Right ventricle myocardium inferior (tissue), 1 donor: ENCODE measurements at regions not wholly inside any gene's neighbourhood (a gene's known extent, or its start where the extent isn't known, plus 50 kb on each side); places are given as distances from the start of the nearest gene placed in this dataset.
"Not testable (repeated sequence)": the region's sequence is repeated elsewhere in the genome, so short reads cannot be mapped to it uniquely, and the experiment has no call there.

Source experiments
- ATAC-seq: fragments of 200-7000 bp; cut with Tn5 transposase; one replicate; pipeline ENCODE4 v1.9.1; 2020; ENCODE audit warnings: mild to moderate bottlenecking, moderate library complexity
- DNase-seq: peaks from one replicate; pipeline ENCODE4 v3.0.0; 2021; ENCODE audit errors: missing footprints
- intact Hi-C: fragments of 100-400 bp; cut with DNase I; formaldehyde crosslinking; loops from one replicate; pipeline ENCODE4 v1.11.0; 2022
- donor health status: DM: no; HTN: yes; CAD: no; lungs with severe emphysema.

- intact Hi-C loops = not testable (repeated sequence)
- DNase-seq (peak; percentile 86), ATAC-seq (peak; percentile 84)
Measured at GRCh38 chr4:1548827-1549637, 135.1 kb downstream of the FAM53A start.

DNA sequence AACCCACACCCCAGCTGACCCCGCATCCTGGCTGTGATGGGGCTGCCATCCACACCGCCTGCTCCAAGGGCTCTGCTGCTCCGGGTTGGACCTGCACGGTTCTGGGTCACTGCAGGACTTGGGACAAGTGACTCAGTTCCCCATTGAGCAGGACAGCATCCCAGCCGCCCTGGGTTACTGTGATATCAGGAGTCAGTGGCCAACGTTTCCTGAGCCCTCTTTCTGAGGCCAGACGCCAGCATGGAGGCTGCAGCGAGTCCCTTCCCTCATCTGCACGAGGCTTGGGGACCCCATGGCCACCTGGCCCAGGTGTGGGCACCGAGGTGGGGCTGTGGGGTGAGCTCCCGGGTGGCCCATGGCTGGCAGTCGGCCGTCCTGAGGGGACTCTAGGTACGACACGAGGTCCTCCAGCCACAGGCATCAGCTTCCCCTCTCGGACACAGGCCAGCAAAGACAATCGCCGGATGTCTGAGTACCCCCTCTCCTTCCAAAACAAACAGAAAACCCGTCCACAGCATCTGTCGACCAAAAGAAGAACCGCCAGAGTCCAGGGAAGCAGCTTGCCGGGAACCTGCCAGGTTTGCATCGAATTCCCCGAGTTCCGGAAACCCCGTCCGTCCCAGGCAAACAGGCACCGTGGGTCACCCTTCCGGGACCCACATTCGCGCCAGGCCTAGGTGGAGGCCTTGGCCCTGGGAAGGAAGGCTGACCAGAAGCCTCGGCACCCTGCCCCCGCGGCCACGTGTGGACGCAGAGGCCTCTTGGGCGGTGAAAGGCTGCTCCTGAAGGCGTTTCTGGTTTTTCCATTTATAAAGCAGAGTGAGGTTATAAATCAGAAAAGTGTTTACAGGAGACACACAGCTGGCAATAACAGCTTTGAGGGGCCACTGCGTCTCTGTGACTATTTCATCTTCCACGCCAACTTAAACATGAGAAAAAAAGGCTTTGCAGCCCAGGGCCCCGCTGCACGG, 136.0 kb downstream of the FAM53A start:
- intact Hi-C loops = no loop called here
- DNase-seq = peak; percentile 77
- peak; percentile 63 for ATAC-seq

DNA sequence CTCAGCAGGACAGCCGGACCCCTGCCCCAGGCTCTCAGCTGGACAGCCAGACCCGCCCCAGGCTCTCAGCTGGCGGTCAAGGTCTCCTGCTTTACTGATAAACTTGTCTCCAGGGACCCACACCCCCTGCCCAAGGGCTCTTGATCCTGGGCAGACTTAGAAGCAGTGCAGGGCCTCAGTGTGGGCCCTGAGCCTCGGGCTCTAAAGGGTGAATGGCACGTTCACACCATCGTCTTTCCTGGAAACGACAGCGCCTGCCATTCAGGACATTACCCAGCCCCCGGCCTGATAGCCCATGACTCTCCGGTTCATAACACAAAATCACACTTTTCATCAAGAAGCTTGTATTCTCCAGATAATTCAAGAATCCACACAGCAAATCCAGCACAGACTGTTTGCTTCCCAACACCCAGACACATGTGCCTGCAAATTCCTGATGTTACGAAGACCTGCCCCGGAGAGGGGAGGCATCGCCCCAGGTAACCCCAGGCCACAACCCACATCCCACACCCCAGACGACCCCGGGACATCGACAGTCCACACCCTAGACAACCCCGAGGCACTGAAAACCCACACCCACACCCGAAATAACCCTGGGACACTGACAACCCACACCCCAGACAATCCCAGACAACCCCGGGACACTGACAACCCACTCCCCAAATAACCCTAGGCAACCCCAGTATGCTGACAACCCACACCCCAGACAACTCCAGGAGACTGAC, 136.8 kb downstream of the FAM53A start:
- ATAC-seq = no peak

DNA sequence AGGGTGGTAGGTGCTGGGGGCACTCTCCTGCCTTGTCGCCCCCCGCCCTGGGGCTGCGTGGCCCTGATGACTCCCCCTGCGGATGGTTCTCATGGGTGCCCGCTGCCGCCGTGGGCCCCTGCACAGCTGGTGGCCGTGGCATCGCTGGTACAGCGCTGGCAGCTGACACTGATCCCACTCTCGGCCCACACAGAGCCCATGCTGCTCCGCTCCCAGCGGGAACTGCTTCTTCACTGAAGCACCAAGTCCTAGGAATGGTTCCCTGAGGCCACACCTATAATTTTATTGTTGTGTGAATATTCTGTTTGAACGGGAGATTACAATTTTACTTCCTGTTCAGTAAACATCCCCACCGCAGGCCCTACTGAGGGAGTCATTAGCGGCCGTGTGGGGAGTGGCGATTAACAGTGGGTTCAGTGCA, 138.6 kb upstream of the NKX1-1 start:
- DNase-seq = no peak
- no peak for ATAC-seq
- intact Hi-C loops = no loop called here

More for the DNA sequence above, 136.8 kb downstream of the FAM53A start:
- DNase-seq = peak; percentile 57
- intact Hi-C loops = no loop called here

DNA sequence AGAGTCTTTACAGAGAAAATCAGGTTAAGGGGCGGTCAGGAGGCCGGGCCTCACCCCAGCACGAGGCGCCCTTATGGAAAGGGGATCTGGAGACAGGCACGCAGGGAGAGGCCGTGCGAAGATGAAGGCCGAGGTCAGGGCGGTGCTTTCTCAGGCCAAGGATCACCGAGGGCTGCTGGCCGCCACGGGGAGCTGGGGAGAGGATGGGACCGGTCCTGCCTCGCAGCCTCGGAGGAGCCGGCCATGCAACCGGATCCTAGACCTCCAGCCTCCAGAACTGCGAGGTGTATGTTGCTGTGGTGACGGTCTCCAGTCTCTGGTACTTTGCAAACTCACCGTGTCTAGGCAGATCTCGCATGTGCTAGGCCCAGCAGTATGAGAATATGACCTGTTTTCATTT, 138.2 kb upstream of the NKX1-1 start:
- DNase-seq = peak; percentile 37
- ATAC-seq, intact Hi-C loops: not testable (repeated sequence)

DNA sequence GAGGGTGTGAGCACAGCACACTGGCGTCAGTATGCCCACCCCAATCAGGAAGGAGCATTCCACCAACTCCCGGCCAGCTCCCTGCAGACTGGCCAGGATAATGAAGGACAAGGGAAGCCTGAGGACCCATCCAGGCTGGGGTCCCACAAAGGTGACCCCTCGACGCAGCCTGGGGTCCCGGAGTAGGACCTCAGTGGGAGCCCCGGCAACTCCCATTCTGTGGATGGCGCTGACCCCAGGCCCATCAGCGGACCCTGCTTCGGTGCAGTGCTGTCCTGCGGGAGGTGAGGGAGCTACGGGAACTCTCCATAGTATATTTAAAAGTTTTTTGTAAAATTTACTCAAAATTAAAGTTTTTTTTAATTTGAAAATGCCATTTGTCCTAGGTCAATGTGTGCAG, 137.7 kb upstream of the NKX1-1 start:
- no peak for DNase-seq
- no peak for ATAC-seq
- intact Hi-C loops = no loop called here

GRCh38 chr4:1543561-1543960, 137.3 kb upstream of the NKX1-1 start:
- no peak for ATAC-seq
- intact Hi-C loops = no loop called here
- peak; percentile 52 for DNase-seq

DNA sequence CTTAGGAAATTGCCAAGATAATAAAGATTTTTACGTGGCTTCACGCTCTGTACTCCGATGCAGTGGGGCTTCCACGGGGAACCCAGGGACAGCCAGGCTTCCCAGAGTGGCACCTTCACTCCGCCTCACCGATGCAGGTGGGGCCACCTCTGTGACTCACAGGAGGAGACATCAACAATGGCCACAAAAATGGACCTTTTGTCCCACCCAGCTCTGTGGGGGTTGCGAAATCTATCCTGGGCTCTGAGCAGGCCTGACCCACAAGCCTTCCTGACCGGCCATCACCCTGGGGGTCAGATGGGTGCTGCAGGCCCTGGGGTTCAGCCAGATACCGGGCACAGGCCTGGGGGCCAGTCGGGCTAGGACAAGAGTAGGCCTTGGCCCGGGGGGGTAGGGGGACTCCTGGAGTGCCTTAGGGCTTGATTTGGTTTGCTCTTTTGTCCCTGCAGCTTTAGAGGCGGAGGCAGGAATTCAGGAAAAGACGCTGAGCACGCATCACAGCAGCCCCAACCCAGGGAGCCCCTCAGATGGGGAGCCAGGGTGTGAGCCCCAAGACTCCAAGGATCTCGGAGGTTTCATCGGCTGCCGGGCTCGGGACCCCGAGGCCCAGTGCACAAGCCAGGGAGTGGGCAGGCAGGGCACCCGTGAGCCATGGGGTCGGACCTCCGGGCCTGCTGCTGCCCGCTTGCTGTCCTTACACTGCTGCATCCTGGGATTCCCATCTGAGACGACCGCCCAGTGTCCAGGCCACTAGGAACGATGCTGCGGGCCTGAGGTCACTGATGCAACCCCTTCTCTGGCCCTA, 136.5 kb upstream of the NKX1-1 start:
- intact Hi-C loops = no loop called here
- ATAC-seq (no peak), DNase-seq (peak; percentile 51)

DNA sequence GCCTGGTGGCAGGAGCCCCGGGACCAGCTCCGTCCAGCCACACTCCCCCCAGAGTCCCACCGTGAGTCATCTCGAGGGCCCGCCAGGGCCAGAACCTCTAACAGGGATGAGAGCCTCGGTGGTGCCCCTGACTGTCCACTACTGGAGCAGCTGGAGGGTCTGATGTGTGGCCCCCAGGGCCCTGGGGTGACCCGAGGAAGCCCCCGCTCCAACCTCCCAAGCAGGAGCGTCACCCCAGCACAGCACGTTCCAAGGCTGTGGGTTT, 135.9 kb upstream of the NKX1-1 start:
- DNase-seq (peak; percentile 25), ATAC-seq (no peak)
- intact Hi-C loops = no loop called here

- DNase-seq (peak; percentile 59), ATAC-seq (peak; percentile 20)
- intact Hi-C loops = no loop called here
Measured at GRCh38 chr4:1541449-1542225, 135.4 kb upstream of the NKX1-1 start.

DNA sequence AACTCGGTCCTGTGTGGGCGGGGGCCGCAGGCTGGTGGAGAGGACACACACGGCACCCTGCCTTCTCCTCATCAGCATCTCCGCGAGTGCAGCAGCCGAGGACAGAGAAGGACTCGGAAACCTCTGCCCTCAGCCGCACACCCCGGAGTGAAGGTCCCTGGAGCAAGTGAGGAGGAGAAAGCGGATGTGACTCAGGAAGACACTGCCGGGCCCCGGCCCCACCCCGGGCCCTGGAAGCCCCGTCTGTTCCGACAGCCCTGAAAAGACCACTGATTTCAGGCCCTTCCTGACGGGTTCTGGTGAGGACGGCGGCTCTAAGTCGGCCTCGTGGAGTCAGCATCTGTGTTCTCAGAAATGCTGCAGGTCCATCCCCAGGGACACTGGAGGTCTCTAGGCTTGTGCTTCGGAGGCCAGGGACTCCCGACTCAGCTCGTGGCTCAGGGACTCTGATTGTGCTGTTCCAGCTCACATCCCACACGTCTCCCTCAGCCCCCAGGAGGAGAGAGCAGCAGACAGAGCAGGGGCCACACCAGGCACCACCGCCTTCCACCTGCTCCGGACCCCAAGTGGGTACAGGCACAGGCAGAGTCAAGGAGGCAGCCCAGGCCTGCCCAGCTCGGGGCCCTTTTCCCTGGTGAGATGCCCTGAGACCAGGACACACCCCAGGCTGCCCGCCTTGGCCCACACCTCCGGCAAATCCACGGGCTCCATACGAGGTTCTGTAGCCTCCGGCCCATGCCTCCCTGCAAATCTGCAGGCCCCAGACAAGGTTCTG, 134.5 kb upstream of the NKX1-1 start:
- no peak for ATAC-seq
- DNase-seq = no peak
- intact Hi-C loops = no loop called here

DNA sequence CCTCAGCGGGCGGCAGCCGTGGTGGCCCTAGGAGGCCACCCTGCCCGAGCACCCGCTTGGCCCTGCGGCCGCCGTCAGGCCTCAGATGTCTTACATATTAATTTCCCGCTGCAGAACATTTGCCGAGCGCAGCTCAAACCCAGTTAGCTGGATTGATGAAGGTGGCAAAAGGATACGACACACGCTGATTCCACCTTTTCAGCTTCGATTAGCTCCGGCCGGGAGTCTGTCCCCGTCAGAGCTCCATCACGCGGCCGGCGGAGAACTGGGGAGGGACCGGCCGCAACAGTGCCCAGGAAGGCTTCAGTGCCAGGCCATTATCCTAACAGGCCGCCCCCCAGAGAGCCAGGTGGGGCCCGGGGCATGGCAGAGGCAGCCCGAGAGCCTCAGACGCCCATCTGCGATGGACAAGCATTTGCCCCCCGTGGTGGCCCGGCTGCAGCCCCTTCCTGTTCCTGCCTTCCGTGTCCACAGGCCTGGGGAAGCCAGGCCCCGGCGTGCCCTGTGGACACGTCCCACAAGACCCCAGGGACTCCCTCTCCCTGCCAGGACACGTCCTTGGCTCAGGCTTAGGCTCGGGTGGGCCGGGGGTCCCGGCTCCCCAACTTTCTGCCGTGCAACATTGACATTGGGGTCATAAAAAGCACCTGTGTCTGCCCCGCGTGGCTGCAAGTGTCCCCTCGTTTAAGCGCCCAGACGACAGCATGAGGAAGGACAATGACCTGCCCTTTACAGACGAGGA, 133.8 kb upstream of the NKX1-1 start:
- intact Hi-C loops = no loop called here
- DNase-seq = peak; percentile 59
- ATAC-seq = no peak

- ATAC-seq = no peak
- intact Hi-C loops = no loop called here
- DNase-seq = peak; percentile 51
Measured at GRCh38 chr4:1538941-1539772, 132.9 kb upstream of the NKX1-1 start.

GRCh38 chr4:1538096-1538410, 131.8 kb upstream of the NKX1-1 start:
- intact Hi-C loops = no loop called here
- ATAC-seq = no peak
- DNase-seq = no peak

DNA sequence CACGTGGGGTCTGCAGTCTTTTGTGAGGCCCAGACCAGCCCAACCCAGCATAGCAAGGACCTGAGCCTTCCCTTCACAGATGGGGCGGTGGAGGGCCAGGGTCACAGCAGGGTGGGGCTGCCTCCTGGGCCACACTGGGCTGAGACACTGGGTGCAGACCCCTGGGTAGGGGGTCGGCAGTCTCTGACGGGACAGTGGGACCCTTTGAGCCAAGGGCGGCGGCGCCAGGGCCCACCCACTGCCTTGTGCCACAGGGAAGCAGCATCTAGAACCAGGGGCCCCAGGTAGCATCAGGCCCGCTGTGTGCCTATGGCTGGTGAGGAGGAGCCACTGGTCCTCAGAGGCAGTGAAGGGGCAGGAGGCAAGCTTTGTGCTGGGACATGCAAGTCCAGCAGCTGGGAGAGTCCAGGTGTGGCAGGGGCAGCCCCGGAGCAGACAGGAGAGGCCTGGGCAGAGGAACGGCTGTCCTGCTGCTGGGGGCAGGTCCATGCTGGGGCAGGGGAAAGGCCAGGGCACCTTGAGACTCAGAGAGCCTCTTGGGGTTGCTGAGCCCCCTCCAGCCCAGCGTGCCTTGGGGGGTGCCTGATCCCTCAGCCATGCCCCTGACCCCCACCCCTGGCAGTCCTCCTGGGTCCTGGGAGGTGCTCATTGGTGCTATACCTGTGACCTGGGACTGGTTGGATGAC, 131.3 kb upstream of the NKX1-1 start:
- DNase-seq (peak; percentile 46), ATAC-seq (no peak)
- intact Hi-C loops = no loop called here
